WTC11 (cell line): ENCODE measurements at regions not wholly inside any gene's neighbourhood (a gene's known extent, or its start where the extent isn't known, plus 50 kb on each side); places are given as distances from the start of the nearest gene placed in this dataset.

Source experiments
- E2F4 ChIP-seq: sonication (generic); formaldehyde crosslinking; IDR thresholded peaks from 2 replicates; pipeline ENCODE4 v1.8.1; 2022; ENCODE audit warnings: low read depth, mild to moderate bottlenecking, moderate library complexity, missing genetic modification reagents, borderline replicate concordance
- GRHL2 ChIP-seq: fragments of 250-450 bp; sonication (Bioruptor Pico); IDR thresholded peaks from 2 replicates; pipeline ENCODE4 v1.8.0; 2022; ENCODE audit warnings: mild to moderate bottlenecking, moderate library complexity; ENCODE audit not compliant: insufficient replicate concordance, severe bottlenecking
- JUN ChIP-seq: sonication (generic); formaldehyde crosslinking; IDR thresholded peaks from 2 replicates; pipeline ENCODE4 v1.8.0; 2023; ENCODE audit warnings: mild to moderate bottlenecking, missing genetic modification reagents
- NR3C1 ChIP-seq: sonication (generic); formaldehyde crosslinking; conservative IDR thresholded peaks from 2 replicates; pipeline ENCODE4 v1.8.1; 2023; ENCODE audit warnings: low read depth, mild to moderate bottlenecking, missing genetic modification reagents
- TEAD1 ChIP-seq: sonication (generic); formaldehyde crosslinking; IDR thresholded peaks from 2 replicates; pipeline ENCODE4 v1.8.0; 2022; ENCODE audit warnings: mild to moderate bottlenecking, missing genetic modification reagents
- ZNF121 ChIP-seq: sonication (generic); formaldehyde crosslinking; IDR thresholded peaks from 2 replicates; pipeline ENCODE4 v1.8.0; 2023; ENCODE audit warnings: missing genetic modification reagents
- ZNF232 ChIP-seq: sonication (generic); formaldehyde crosslinking; IDR thresholded peaks from 2 replicates; pipeline ENCODE4 v1.8.0; 2022; ENCODE audit warnings: mild to moderate bottlenecking, missing genetic modification reagents
- ZNF416 ChIP-seq: fragments of 250-450 bp; sonication (Bioruptor Pico); IDR thresholded peaks from 2 replicates; pipeline ENCODE4 v1.9.0; 2021; ENCODE audit warnings: mild to moderate bottlenecking, inconsistent platforms
- TF ChIP-seq, protein P1 (sequence below): fragments of 200-600 bp; IDR thresholded peaks from 2 replicates; pipeline ENCODE4 v1.8.0; 2022; ENCODE audit warnings: antibody characterized with exemption
- TF ChIP-seq, protein P2 (sequence below): sonication (generic); formaldehyde crosslinking; IDR thresholded peaks from 2 replicates; pipeline ENCODE4 v1.8.0; 2022; ENCODE audit warnings: mild to moderate bottlenecking, missing genetic modification reagents

GRCh38 chr1:115183158-115183557, 93.9 kb upstream of the TSPAN2 start:
- TF ChIP-seq, protein P1, sequence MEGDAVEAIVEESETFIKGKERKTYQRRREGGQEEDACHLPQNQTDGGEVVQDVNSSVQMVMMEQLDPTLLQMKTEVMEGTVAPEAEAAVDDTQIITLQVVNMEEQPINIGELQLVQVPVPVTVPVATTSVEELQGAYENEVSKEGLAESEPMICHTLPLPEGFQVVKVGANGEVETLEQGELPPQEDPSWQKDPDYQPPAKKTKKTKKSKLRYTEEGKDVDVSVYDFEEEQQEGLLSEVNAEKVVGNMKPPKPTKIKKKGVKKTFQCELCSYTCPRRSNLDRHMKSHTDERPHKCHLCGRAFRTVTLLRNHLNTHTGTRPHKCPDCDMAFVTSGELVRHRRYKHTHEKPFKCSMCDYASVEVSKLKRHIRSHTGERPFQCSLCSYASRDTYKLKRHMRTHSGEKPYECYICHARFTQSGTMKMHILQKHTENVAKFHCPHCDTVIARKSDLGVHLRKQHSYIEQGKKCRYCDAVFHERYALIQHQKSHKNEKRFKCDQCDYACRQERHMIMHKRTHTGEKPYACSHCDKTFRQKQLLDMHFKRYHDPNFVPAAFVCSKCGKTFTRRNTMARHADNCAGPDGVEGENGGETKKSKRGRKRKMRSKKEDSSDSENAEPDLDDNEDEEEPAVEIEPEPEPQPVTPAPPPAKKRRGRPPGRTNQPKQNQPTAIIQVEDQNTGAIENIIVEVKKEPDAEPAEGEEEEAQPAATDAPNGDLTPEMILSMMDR = no peak
- TF ChIP-seq NR3C1 (no peak), ZNF232 (no peak), TEAD1 (no peak), GRHL2 (CRISPR knock-in tag) (no peak), E2F4 (CRISPR knock-in tag) (no peak), JUN (CRISPR knock-in tag) (no peak), ZNF121 (CRISPR knock-in tag) (no peak), ZNF416 (CRISPR knock-in tag) (no peak)
- TF ChIP-seq, protein P2, sequence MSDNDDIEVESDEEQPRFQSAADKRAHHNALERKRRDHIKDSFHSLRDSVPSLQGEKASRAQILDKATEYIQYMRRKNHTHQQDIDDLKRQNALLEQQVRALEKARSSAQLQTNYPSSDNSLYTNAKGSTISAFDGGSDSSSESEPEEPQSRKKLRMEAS (CRISPR knock-in tag) = no peak
